GM21529 (cell line): ENCODE measurements at regions not wholly inside any gene's neighbourhood (a gene's known extent, or its start where the extent isn't known, plus 50 kb on each side); places are given as distances from the start of the nearest gene placed in this dataset.
A peak's percentile ranks its signal among the peaks of the same experiment; 100 is the strongest.

Source experiments
- ATAC-seq: cut with Tn5 transposase; IDR thresholded peaks from one replicate; pipeline ENCODE4 v1.9.1; 2021; ENCODE audit not compliant: unreplicated experiment

- ATAC-seq: no peak
Measured at GRCh38 chr4:156252358-156252921, 298.8 kb upstream of the CTSO start.

- ATAC-seq: no peak
Measured at GRCh38 chr4:156251373-156252065, 297.9 kb upstream of the CTSO start.

- ATAC-seq: no peak
Measured at GRCh38 chr4:156248917-156249316, 295.3 kb upstream of the CTSO start.

- no peak for ATAC-seq
Measured at GRCh38 chr4:156247470-156247869, 293.8 kb upstream of the CTSO start.

GRCh38 chr4:156243015-156243414 lies 289.3 kb upstream of the CTSO start:
- no peak for ATAC-seq

- no peak for ATAC-seq
Measured at GRCh38 chr4:156242390-156242789, 288.7 kb upstream of the CTSO start.

GRCh38 chr4:156241896-156242295 lies 288.2 kb upstream of the CTSO start:
- ATAC-seq: no peak

GRCh38 chr4:156238171-156238570 lies 284.5 kb upstream of the CTSO start:
- ATAC-seq: no peak

- ATAC-seq: no peak
Measured at GRCh38 chr4:156237231-156237630, 283.6 kb upstream of the CTSO start.

GRCh38 chr4:156230176-156230575 lies 276.5 kb upstream of the CTSO start:
- no peak for ATAC-seq

- ATAC-seq: no peak
Measured at GRCh38 chr4:156228676-156229075, 275.0 kb upstream of the CTSO start.

- no peak for ATAC-seq
Measured at GRCh38 chr4:156227321-156227720, 273.7 kb upstream of the CTSO start.

GRCh38 chr4:156223985-156224384 lies 270.3 kb upstream of the CTSO start:
- ATAC-seq: no peak

GRCh38 chr4:156217236-156217635 lies 263.6 kb upstream of the CTSO start:
- no peak for ATAC-seq

GRCh38 chr4:156201050-156201449 lies 247.4 kb upstream of the CTSO start:
- ATAC-seq: peak; percentile 95

- no peak for ATAC-seq
Measured at GRCh38 chr4:156198511-156198910, 244.8 kb upstream of the CTSO start.

GRCh38 chr4:156197216-156197615 lies 243.6 kb upstream of the CTSO start:
- ATAC-seq: no peak

GRCh38 chr4:156196722-156197121 lies 243.1 kb upstream of the CTSO start:
- no peak for ATAC-seq

GRCh38 chr4:156195914-156196313 lies 242.2 kb upstream of the CTSO start:
- ATAC-seq: peak; percentile 93

- no peak for ATAC-seq
Measured at GRCh38 chr4:156194896-156195295, 241.2 kb upstream of the CTSO start.

GRCh38 chr4:156193800-156194199 lies 240.1 kb upstream of the CTSO start:
- ATAC-seq: no peak

- no peak for ATAC-seq
Measured at GRCh38 chr4:156193106-156193505, 239.4 kb upstream of the CTSO start.

- no peak for ATAC-seq
Measured at GRCh38 chr4:156192033-156192432, 238.4 kb upstream of the CTSO start.
